ENCODE measurements at regions not wholly inside any gene's neighbourhood (a gene's known extent, or its start where the extent isn't known, plus 50 kb on each side); places are given as distances from the start of the nearest gene placed in this dataset.

DNA sequence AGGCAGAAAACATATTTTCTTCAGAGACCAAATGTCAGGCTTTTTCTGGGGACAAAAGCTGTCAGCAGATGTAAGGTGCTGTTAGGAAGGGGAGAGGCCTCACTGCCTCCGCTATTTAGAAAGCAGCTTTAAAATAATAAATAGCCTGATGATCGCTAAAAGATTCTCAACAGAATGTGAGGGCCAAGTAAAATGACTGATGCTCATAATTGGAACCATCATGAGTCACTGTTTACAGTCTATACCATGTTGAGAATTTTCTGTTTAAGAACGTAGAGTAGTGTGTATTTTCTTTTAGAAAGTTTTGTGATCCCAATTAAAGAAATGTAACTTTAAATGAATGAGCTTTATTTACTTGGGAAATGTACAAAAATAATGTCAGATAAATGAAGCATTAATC lies 220.0 kb downstream of the CLIC5 start:
- ChIA-PET CTCF (interaction anchor here (1.3 kb wide), 1 partner anchor 12 kb away, joined by 4 read pairs; no protein-coding TSS in a partner anchor), POLR2A (no interaction called here)
- dilution Hi-C loops (cut with MboI; ENCODE audit: extremely low pct_ligation_motif_present, low sequenced_read_pairs) (no loop called here), intact Hi-C loops (cut with micrococcal nuclease) (no loop called here)
- FAIRE-seq (no peak), DNase-seq (ENCODE audit: low read depth, low spot score) (no peak)
- TF ChIP-seq FOS (IDR thresholded peaks at IDR 0.05; ENCODE audit: borderline replicate concordance, insufficient read depth, low read length) (no peak), POLR2A (IDR thresholded peaks at IDR 0.05; ENCODE audit: low read depth, low read length) (no peak), JUN (IDR thresholded peaks at IDR 0.05; ENCODE audit: borderline replicate concordance, insufficient read depth, insufficient read length, low read depth) (no peak), EZH2 (IDR thresholded peaks at IDR 0.05; ENCODE audit: borderline replicate concordance, low read depth, low read length, severe bottlenecking) (no peak)
- TF ChIP-seq, protein P1, sequence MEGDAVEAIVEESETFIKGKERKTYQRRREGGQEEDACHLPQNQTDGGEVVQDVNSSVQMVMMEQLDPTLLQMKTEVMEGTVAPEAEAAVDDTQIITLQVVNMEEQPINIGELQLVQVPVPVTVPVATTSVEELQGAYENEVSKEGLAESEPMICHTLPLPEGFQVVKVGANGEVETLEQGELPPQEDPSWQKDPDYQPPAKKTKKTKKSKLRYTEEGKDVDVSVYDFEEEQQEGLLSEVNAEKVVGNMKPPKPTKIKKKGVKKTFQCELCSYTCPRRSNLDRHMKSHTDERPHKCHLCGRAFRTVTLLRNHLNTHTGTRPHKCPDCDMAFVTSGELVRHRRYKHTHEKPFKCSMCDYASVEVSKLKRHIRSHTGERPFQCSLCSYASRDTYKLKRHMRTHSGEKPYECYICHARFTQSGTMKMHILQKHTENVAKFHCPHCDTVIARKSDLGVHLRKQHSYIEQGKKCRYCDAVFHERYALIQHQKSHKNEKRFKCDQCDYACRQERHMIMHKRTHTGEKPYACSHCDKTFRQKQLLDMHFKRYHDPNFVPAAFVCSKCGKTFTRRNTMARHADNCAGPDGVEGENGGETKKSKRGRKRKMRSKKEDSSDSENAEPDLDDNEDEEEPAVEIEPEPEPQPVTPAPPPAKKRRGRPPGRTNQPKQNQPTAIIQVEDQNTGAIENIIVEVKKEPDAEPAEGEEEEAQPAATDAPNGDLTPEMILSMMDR (IDR thresholded peaks at IDR 0.05; ENCODE audit: extremely low read depth in 1 of 2, insufficient read depth in 1 of 2, low read depth in 1 of 2, low read length in 2 of 2), result no peak
- no peak overlapping the region for H2AFZ ChIP-seq (ENCODE audit: low read depth, low read length)
- H3K4me3 ChIP-seq (replicated peaks in 1 of 3; ENCODE audit: insufficient read depth in 1 of 3, low read depth in 1 of 3, low read length in 3 of 3), result no peak overlapping the region
- no TSS peak for BruUV-seq (replicated peaks)
- H3K9me1 ChIP-seq (replicated peaks; ENCODE audit: control insufficient read depth, extremely low read depth, insufficient read depth, low read length), result no peaks in the 10 kb centered on the region
- H3K9ac ChIP-seq (replicated peaks; ENCODE audit: extremely low read depth, insufficient read depth, low read length), result no peak overlapping the region
- no peaks in the 10 kb centered on the region for H3K79me2 ChIP-seq (ENCODE audit: control insufficient read depth, insufficient read depth, low read length)
- H4K20me1 ChIP-seq (replicated peaks; ENCODE audit: control insufficient read depth, extremely low read depth, insufficient read depth, low read length), result no peaks in the 10 kb centered on the region
- H3K36me3 ChIP-seq (ENCODE audit: control insufficient read depth in 2 of 2, extremely low read depth in 1 of 2, insufficient read depth in 2 of 2, low read length in 2 of 2), result no peaks in the 10 kb centered on the region
- H3K4me1 ChIP-seq (ENCODE audit: control insufficient read depth, extremely low read depth, insufficient read depth, low read length), result no peaks in the 10 kb centered on the region
- H3K27me3 ChIP-seq (ENCODE audit: control insufficient read depth in 2 of 2, insufficient read depth in 2 of 2, low read length in 2 of 2), result no peaks in the 10 kb centered on the region
- H3K4me2 ChIP-seq (ENCODE audit: insufficient read depth, low read length), result no peak overlapping the region
- no peaks in the 10 kb centered on the region for H3K9me3 ChIP-seq (replicated peaks; ENCODE audit: control insufficient read depth, insufficient read depth, low read length)
- no peak overlapping the region for H3K27ac ChIP-seq (ENCODE audit: insufficient read depth, low read depth, low read length)

DNA sequence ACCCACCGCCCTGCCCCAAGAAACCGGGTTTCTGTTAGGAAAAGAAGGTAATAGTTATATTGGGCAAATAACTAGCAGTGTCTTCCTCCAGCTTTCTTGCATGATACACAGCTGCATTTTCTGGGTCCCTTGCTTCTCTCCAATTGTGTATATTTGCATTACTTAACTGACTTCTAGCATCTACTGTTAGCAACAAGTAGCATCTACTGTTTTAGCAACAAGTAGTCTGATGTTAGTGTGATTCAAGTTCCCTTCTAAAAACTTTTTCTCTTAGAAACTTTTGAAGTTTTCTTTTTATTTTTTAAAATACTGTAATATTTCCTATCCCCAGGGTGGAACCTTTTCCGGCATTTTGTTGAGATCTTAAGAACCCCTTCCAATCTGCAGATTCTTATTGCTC lies 221.2 kb downstream of the CLIC5 start:
- H3K36me3 ChIP-seq (ENCODE audit: control insufficient read depth in 2 of 2, extremely low read depth in 1 of 2, insufficient read depth in 2 of 2, low read length in 2 of 2), result no peaks in the 10 kb centered on the region
- CTCF ChIA-PET, result no interaction called here
- no peak overlapping the region for H3K27ac ChIP-seq (ENCODE audit: insufficient read depth, low read depth, low read length)
- no peaks in the 10 kb centered on the region for H3K27me3 ChIP-seq (ENCODE audit: control insufficient read depth in 2 of 2, insufficient read depth in 2 of 2, low read length in 2 of 2)
- H3K4me3 ChIP-seq (replicated peaks in 1 of 3; ENCODE audit: insufficient read depth in 1 of 3, low read depth in 1 of 3, low read length in 3 of 3), result no peak overlapping the region
- no peaks in the 10 kb centered on the region for H3K4me1 ChIP-seq (ENCODE audit: control insufficient read depth, extremely low read depth, insufficient read depth, low read length)
- intact Hi-C loops (cut with micrococcal nuclease), result no loop called here
- no peak for DNase-seq (ENCODE audit: low read depth, low spot score)
- H3K9me3 ChIP-seq (replicated peaks; ENCODE audit: control insufficient read depth, insufficient read depth, low read length), result no peaks in the 10 kb centered on the region
- POLR2A ChIA-PET, result no interaction called here
- H2AFZ ChIP-seq (ENCODE audit: low read depth, low read length), result no peak overlapping the region
- dilution Hi-C loops (cut with MboI; ENCODE audit: extremely low pct_ligation_motif_present, low sequenced_read_pairs), result no loop called here
- no peak overlapping the region for H3K9ac ChIP-seq (replicated peaks; ENCODE audit: extremely low read depth, insufficient read depth, low read length)
- H3K4me2 ChIP-seq (ENCODE audit: insufficient read depth, low read length), result no peak overlapping the region
- no peaks in the 10 kb centered on the region for H3K9me1 ChIP-seq (replicated peaks; ENCODE audit: control insufficient read depth, extremely low read depth, insufficient read depth, low read length)
- BruUV-seq (replicated peaks), result no TSS peak
- no peaks in the 10 kb centered on the region for H3K79me2 ChIP-seq (ENCODE audit: control insufficient read depth, insufficient read depth, low read length)
- H4K20me1 ChIP-seq (replicated peaks; ENCODE audit: control insufficient read depth, extremely low read depth, insufficient read depth, low read length), result no peaks in the 10 kb centered on the region
- TF ChIP-seq, protein P2, sequence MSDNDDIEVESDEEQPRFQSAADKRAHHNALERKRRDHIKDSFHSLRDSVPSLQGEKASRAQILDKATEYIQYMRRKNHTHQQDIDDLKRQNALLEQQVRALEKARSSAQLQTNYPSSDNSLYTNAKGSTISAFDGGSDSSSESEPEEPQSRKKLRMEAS (IDR thresholded peaks at IDR 0.05; ENCODE audit: insufficient read depth, insufficient read length), result no peak
- TF ChIP-seq GATA2 (IDR thresholded peaks at IDR 0.05; ENCODE audit: insufficient read depth, insufficient read length, low read depth, low read length) (no peak), JUN (IDR thresholded peaks at IDR 0.05; ENCODE audit: borderline replicate concordance, insufficient read depth, insufficient read length, low read depth) (no peak), MYC (IDR thresholded peaks at IDR 0.05; ENCODE audit: low read depth, low read length) (no peak), FOS (IDR thresholded peaks at IDR 0.05; ENCODE audit: borderline replicate concordance, insufficient read depth, low read length) (no peak), EZH2 (IDR thresholded peaks at IDR 0.05; ENCODE audit: borderline replicate concordance, low read depth, low read length, severe bottlenecking) (no peak), POLR2AphosphoS5 (IDR thresholded peaks at IDR 0.05; ENCODE audit: insufficient read depth, low read depth, low read length) (no peak)
- TF ChIP-seq, protein P1 (IDR thresholded peaks at IDR 0.05; ENCODE audit: extremely low read depth in 1 of 2, insufficient read depth in 1 of 2, low read depth in 1 of 2, low read length in 2 of 2), result no peak
- no peak for FAIRE-seq

Measured in endothelial cell of umbilical vein (primary cell).